Effector CD8-positive, alpha-beta T cell (primary cell): ENCODE measurements at regions not wholly inside any gene's neighbourhood (a gene's known extent, or its start where the extent isn't known, plus 50 kb on each side); places are given as distances from the start of the nearest gene placed in this dataset.

Experiments used
- DNase-seq: peaks from one replicate; lab custom pipeline; 2025; lab: John Stamatoyannopoulos, UW

- no peak for DNase-seq
These were observed 262.3 kb upstream of the KLF14 start for GRCh38 chr7:130996205-130996832.

GRCh38 chr7:130996833-130997231 lies 262.8 kb upstream of the KLF14 start:
- no peak for DNase-seq

GRCh38 chr7:130998993-130999602 lies 265.1 kb upstream of the KLF14 start:
- DNase-seq: no peak

- no peak for DNase-seq
These were observed 265.9 kb upstream of the KLF14 start for GRCh38 chr7:130999926-131000325.

GRCh38 chr7:131000389-131000788 lies 266.4 kb upstream of the KLF14 start:
- DNase-seq: no peak

- DNase-seq: no peak
These were observed 266.9 kb upstream of the KLF14 start for GRCh38 chr7:131000873-131001272.

GRCh38 chr7:131002600-131002999 lies 268.6 kb upstream of the KLF14 start:
- DNase-seq: no peak

- no peak for DNase-seq
These were observed 269.6 kb upstream of the KLF14 start for GRCh38 chr7:131003634-131004033.

- DNase-seq: no peak
These were observed 270.4 kb upstream of the KLF14 start for GRCh38 chr7:131004371-131004770.

GRCh38 chr7:131007439-131008330 lies 273.7 kb upstream of the KLF14 start:
- peak; percentile 21 for DNase-seq

- DNase-seq: no peak
These were observed 275.1 kb upstream of the KLF14 start for GRCh38 chr7:131008840-131009711.

- DNase-seq: no peak
These were observed 276.2 kb upstream of the KLF14 start for GRCh38 chr7:131010029-131010716.

GRCh38 chr7:131010717-131011431 lies 276.9 kb upstream of the KLF14 start:
- no peak for DNase-seq

GRCh38 chr7:131011432-131011742 lies 277.4 kb upstream of the KLF14 start:
- DNase-seq: no peak

GRCh38 chr7:131011976-131012375 lies 278.0 kb upstream of the KLF14 start:
- no peak for DNase-seq

- DNase-seq: no peak
These were observed 278.5 kb upstream of the KLF14 start for GRCh38 chr7:131012477-131013031.

GRCh38 chr7:131013716-131014115 lies 279.7 kb upstream of the KLF14 start:
- no peak for DNase-seq

- no peak for DNase-seq
These were observed 281.1 kb upstream of the KLF14 start for GRCh38 chr7:131014906-131015656.

GRCh38 chr7:131015657-131015958 lies 281.6 kb upstream of the KLF14 start:
- DNase-seq: no peak

- no peak for DNase-seq
These were observed 282.2 kb upstream of the KLF14 start for GRCh38 chr7:131016230-131016629.
